ENCODE measurements at regions not wholly inside any gene's neighbourhood (a gene's known extent, or its start where the extent isn't known, plus 50 kb on each side); places are given as distances from the start of the nearest gene placed in this dataset.
A peak's percentile ranks its signal among the peaks of the same experiment; 100 is the strongest.

DNA sequence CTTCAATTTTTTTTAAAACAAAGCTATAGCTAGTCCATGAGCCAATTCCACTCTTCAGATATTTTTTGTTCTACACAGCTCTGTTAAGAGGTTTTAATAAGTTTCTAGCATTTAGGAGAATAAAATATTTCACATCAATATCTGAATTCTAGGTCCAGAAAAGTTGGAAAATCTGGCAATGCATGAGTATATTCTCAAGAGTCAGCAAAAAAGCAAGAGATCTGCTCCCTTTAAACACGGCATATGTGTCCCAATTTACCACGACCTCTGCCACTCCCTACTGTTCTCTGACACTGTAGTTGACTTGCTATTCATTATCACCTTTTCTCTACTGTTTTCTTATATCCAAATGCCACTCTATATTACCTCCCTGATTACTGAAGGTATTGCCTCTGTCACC is 145.1 kb upstream of the TGFBR2 start:
- intact Hi-C loops (cut with micrococcal nuclease), result no loop called here
- Histone ChIP-seq H3K4ac (ENCODE audit: low read depth, low read length) (no peak overlapping the region), H3K4me1 (ENCODE audit: control insufficient read depth, insufficient read depth, low read length) (peaks cover 3% of the 10 kb centered on the region), H3K4me2 (ENCODE audit: low read depth, low read length) (no peak overlapping the region), H4K5ac (ENCODE audit: low read depth, low read length) (no peak overlapping the region), H4K20me1 (ENCODE audit: insufficient read depth, low read length) (no peaks in the 10 kb centered on the region), H3K14ac (replicated peaks; ENCODE audit: low read depth, low read length) (no peak overlapping the region), H2AK9ac (replicated peaks; ENCODE audit: low read depth, low read length, poor library complexity) (no peak overlapping the region), H2AK5ac (ENCODE audit: low read depth, low read length) (no peak overlapping the region), H2BK120ac (ENCODE audit: low read depth, low read length) (no peak overlapping the region), H3K9me1 (ENCODE audit: insufficient read depth, low read length) (no peaks in the 10 kb centered on the region), H3K18ac (ENCODE audit: low read depth, low read length) (no peak overlapping the region), H2BK5ac (ENCODE audit: low read depth, low read length, poor library complexity, severe bottlenecking) (no peak overlapping the region), H3K27ac (ENCODE audit: insufficient read depth, low read length) (no peak overlapping the region), H3K56ac (ENCODE audit: extremely low read depth, insufficient read depth, low read length) (no peak overlapping the region), H3K79me1 (ENCODE audit: low read depth in 1 of 2, low read length in 2 of 2) (no peaks in the 10 kb centered on the region), H3K9me3 (ENCODE audit: control insufficient read depth, insufficient read depth, low read length) (no peaks in the 10 kb centered on the region), H3K23ac (ENCODE audit: low read depth, low read length) (no peak overlapping the region), H2BK20ac (ENCODE audit: low read depth, low read length) (no peak overlapping the region), H3K4me3 (ENCODE audit: insufficient read depth, low read depth, low read length) (no peak overlapping the region), H2BK15ac (ENCODE audit: low read depth, low read length) (no peak overlapping the region), H3K9ac (ENCODE audit: low read depth, low read length) (no peak overlapping the region), H4K8ac (ENCODE audit: low read depth in 2 of 2, low read length in 2 of 2) (no peak overlapping the region), H3K36me3 (ENCODE audit: control insufficient read depth, insufficient read depth, low read length) (no peaks in the 10 kb centered on the region), H2AFZ (replicated peaks; ENCODE audit: low read length, poor library complexity) (no peak overlapping the region), H3K27me3 (ENCODE audit: control insufficient read depth, insufficient read depth, low read length) (no peaks in the 10 kb centered on the region), H4K91ac (ENCODE audit: insufficient read depth, low read depth, low read length) (no peak overlapping the region)
- ChIA-PET POLR2A (ENCODE audit: unreplicated experiment) (interaction anchor here (0.6 kb wide), 1 partner anchor 170 kb away, joined by 20 read pairs; no protein-coding TSS in a partner anchor), CTCF (no interaction called here)
- TF ChIP-seq MXI1 (IDR thresholded peaks at IDR 0.05; ENCODE audit: borderline replicate concordance, low read depth, low read length) (no peak), MAFK (IDR thresholded peaks at IDR 0.05; ENCODE audit: low read depth, low read length) (peak; percentile 73), MAZ (IDR thresholded peaks at IDR 0.05; ENCODE audit: borderline replicate concordance, low read depth, low read length) (no peak)
- ATAC-seq (ENCODE audit: low read depth) (no peak), DNase-seq (no peak)
- in situ Hi-C loops (cut with MboI; ENCODE audit: low sequenced_read_pairs), result no loop called here
- dilution Hi-C loops (cut with HindIII; ENCODE audit: low sequenced_read_pairs, unreplicated experiment), result no loop called here
- BruUV-seq (replicated peaks), result no TSS peak
- WGBS, 2 experiments (ENCODE audit: extremely low coverage in 2 of 2, insufficient read length in 1 of 2), result 100% methylated on average over 2 of the region's 2 CpGs; no CpG with 5 or more reads in 1 of the 2 experiments

All from IMR-90 (cell line).